ENCODE measurements at regions not wholly inside any gene's neighbourhood (a gene's known extent, or its start where the extent isn't known, plus 50 kb on each side); places are given as distances from the start of the nearest gene placed in this dataset.

DNA sequence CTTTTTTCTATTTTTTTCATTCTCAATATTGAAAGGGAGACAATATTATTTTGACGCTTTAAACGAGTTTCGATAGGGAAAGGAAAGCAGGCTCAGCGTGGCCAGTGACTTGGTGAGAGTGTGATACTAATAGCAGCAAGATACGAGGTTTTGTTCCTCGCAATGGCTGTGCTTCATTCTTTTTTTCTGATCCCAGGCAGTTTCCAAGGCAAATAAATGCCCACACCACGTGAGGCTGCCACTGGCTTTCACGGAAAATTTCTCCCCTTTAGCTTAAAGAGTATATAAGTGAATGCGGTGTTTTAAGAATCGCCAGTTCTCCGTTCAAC lies 196.4 kb upstream of the ZNF184 start:
- DNase-seq (ENCODE audit: unreplicated experiment), result peak; percentile 29
- CTCF ChIA-PET, result interaction anchor here (1.2 to 1.7 kb wide), 4 partner anchors 18 to 491 kb away, joined by 3 to 7 read pairs (median 4); no protein-coding TSS in a partner anchor
- H3K9me3 Mint-ChIP-seq (ENCODE audit: unreplicated experiment), result no peaks in the 10 kb centered on the region
- H3K36me3 Mint-ChIP-seq (ENCODE audit: insufficient read depth, unreplicated experiment), result peaks cover 19% of the 10 kb centered on the region
- H3K4me3 Mint-ChIP-seq (ENCODE audit: unreplicated experiment), result peak overlapping the region; percentile 76
- no peaks in the 10 kb centered on the region for H3K27me3 Mint-ChIP-seq (ENCODE audit: insufficient read depth, unreplicated experiment)
- TF ChIP-seq, protein P1, sequence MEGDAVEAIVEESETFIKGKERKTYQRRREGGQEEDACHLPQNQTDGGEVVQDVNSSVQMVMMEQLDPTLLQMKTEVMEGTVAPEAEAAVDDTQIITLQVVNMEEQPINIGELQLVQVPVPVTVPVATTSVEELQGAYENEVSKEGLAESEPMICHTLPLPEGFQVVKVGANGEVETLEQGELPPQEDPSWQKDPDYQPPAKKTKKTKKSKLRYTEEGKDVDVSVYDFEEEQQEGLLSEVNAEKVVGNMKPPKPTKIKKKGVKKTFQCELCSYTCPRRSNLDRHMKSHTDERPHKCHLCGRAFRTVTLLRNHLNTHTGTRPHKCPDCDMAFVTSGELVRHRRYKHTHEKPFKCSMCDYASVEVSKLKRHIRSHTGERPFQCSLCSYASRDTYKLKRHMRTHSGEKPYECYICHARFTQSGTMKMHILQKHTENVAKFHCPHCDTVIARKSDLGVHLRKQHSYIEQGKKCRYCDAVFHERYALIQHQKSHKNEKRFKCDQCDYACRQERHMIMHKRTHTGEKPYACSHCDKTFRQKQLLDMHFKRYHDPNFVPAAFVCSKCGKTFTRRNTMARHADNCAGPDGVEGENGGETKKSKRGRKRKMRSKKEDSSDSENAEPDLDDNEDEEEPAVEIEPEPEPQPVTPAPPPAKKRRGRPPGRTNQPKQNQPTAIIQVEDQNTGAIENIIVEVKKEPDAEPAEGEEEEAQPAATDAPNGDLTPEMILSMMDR (IDR thresholded peaks at IDR 0.05; ENCODE audit: unreplicated experiment), result no peak
- H3K4me1 Mint-ChIP-seq (ENCODE audit: insufficient read depth, unreplicated experiment), result peaks cover 12% of the 10 kb centered on the region
- BruUV-seq (replicated peaks), result no TSS peak
- intact Hi-C loops (cut with micrococcal nuclease), result loop anchor here (5.0 kb wide), 1 partner anchor 482 kb away; no protein-coding TSS in a partner anchor
- no peak overlapping the region for H3K27ac Mint-ChIP-seq (ENCODE audit: low read depth, unreplicated experiment)
- POLR2A ChIA-PET, result interaction anchor here (0.6 to 4.0 kb wide), 9 partner anchors 18 to 373 kb away, joined by 3 to 34 read pairs (median 3); partner anchors contain the start of gene ZNF184

DNA sequence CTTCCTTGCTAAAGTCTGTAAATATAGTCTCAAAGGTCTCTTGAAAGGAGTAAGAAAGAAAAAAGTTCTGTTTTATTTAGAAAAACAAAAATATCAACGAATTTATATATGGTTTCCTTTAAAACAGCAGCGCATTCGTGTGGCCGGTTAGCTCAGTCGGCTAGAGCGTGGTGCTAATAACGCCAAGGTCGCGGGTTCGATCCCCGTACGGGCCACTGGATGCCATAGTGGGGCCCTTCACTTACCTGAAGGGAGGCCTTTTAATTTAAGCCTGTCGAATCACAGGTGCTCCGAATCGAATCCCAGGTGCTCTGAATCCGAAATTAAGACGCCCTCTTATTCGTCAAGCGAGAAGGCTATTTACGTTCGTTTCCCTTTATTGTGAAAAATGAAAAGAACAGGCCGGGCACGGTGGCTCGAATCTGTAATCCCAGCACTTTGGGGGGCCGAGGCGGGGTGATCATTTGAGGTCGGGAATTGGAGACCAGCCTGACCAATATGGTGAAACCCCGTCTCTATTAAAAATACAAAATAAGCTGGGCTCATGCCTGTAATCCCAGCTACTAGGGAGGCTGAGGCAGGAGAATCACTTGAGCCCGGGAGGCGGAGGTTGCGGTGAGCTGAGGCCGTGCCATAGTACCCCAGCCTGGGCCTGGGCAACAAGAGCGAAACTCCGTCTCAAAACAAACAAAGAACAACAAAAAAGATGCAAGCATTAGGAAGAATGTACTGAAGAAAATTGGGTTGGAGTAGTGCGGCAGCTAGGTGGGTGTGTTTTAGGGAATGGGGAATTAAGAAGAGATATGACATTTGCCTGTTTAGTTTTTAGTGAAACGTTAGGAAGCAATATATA lies 195.8 kb upstream of the ZNF184 start:
- TF ChIP-seq, protein P1 (IDR thresholded peaks at IDR 0.05; ENCODE audit: unreplicated experiment), result no peak
- ChIA-PET POLR2A (interaction anchor here (0.7 to 2.1 kb wide), 9 partner anchors 19 to 492 kb away, joined by 3 to 6 read pairs (median 3); partner anchors contain the start of gene ZNF184), CTCF (interaction anchor here (1.2 to 1.7 kb wide), 3 partner anchors 19 to 491 kb away, joined by 3 to 7 read pairs (median 6); no protein-coding TSS in a partner anchor)
- Mint-ChIP-seq H3K4me3 (ENCODE audit: unreplicated experiment) (peak overlapping the region; percentile 76), H3K27ac (ENCODE audit: low read depth, unreplicated experiment) (peak overlapping the region; percentile 6), H3K27me3 (ENCODE audit: insufficient read depth, unreplicated experiment) (no peaks in the 10 kb centered on the region), H3K4me1 (ENCODE audit: insufficient read depth, unreplicated experiment) (peaks cover 12% of the 10 kb centered on the region), H3K36me3 (ENCODE audit: insufficient read depth, unreplicated experiment) (peaks cover 19% of the 10 kb centered on the region), H3K9me3 (ENCODE audit: unreplicated experiment) (no peaks in the 10 kb centered on the region)
- intact Hi-C loops (cut with micrococcal nuclease), result loop anchor here (5.0 kb wide), 1 partner anchor 481 kb away; no protein-coding TSS in a partner anchor
- BruUV-seq (replicated peaks), result no TSS peak
- peak; percentile 75 for DNase-seq (ENCODE audit: unreplicated experiment)

DNA sequence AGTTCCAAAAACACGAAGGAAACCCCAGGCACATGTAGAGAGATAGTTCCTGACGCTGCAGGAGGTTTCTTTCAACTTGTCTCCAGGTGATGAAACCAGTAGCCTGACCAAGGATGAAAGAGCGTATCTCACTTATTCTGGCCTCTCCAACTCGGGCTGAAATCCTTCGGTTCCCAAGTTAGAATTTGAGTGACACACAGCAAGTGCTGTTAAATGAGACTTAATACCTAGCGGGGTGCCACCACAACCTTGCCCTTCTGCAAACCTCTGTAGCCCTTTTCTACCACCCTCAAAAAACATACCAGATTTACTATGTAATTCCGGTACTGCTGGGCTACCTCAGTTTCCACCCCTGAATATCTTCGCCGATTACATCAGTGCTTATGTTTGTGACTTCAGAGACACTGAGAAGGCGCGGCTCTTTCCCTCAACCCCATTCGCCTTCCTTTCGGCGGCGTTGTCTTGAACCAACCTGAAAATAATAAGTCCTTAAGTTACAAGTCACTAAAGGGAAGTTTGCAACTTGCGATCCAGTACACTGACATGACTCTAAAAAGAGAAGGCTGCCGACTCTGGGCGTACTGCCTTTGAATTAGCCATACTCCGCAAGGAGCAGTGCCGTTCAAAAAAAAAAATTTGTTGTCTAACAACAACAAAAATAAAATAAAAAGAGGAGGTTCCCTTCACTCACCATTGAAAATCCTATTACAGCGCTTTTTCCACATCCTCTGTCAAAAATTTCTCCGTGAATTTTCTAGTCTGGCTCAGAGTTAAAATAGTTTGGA lies 194.9 kb upstream of the ZNF184 start:
- DNase-seq (ENCODE audit: unreplicated experiment), result peak; percentile 38
- intact Hi-C loops (cut with micrococcal nuclease), result loop anchor here (5.0 kb wide), 1 partner anchor 481 kb away; no protein-coding TSS in a partner anchor
- Mint-ChIP-seq H3K4me3 (ENCODE audit: unreplicated experiment) (peak overlapping the region; percentile 76), H3K9me3 (ENCODE audit: unreplicated experiment) (no peaks in the 10 kb centered on the region), H3K36me3 (ENCODE audit: insufficient read depth, unreplicated experiment) (peaks cover 17% of the 10 kb centered on the region), H3K27ac (ENCODE audit: low read depth, unreplicated experiment) (peak overlapping the region; percentile 6), H3K27me3 (ENCODE audit: insufficient read depth, unreplicated experiment) (no peaks in the 10 kb centered on the region), H3K4me1 (ENCODE audit: insufficient read depth, unreplicated experiment) (peaks cover 15% of the 10 kb centered on the region)
- CTCF ChIA-PET, result no interaction called here
- TF ChIP-seq, protein P1 (IDR thresholded peaks at IDR 0.05; ENCODE audit: unreplicated experiment), result no peak
- BruUV-seq (replicated peaks), result no TSS peak
- POLR2A ChIA-PET, result interaction anchor here (0.5 to 1.4 kb wide), 8 partner anchors 23 to 1099 kb away, joined by 3 to 8 read pairs (median 3); a partner anchor contains a TSS

Data from MCF 10A (cell line).